Heart left ventricle (tissue), 16 donors: ENCODE measurements at regions not wholly inside any gene's neighbourhood (a gene's known extent, or its start where the extent isn't known, plus 50 kb on each side); places are given as distances from the start of the nearest gene placed in this dataset.
A peak's percentile ranks its signal among the peaks of the same experiment; 100 is the strongest.

ENCODE experiments used
- ATAC-seq, 4 donors: fragments of 200-7000 bp; cut with Tn5 transposase; one replicate each; pipeline ENCODE4 v1.9.1; 2020 to 2022; ENCODE audit warnings: moderate library complexity in 4 of 4, mild to moderate bottlenecking in 3 of 4, moderate number of reproducible peaks in 1 of 4
- DNase-seq, 5 donors: peaks; one replicate each; pipeline ENCODE4 v3.0.0-alpha.2; 2020
- H3K27ac ChIP-seq, 12 donors: fragments of 200-600 bp; sonication (generic) in 4 of 12; one replicate each; pipeline versions ENCODE4 v1.5.0 to v1.8.0; 2016 to 2022; ENCODE audit warnings: mild to moderate bottlenecking in 2 of 12
- H3K27me3 ChIP-seq, 9 donors: fragments of 200-600 bp; sonication (generic) in 2 of 9; one replicate each; pipeline versions ENCODE4 v1.5.1 to v1.8.0; 2016 to 2022; ENCODE audit warnings: mild to moderate bottlenecking in 3 of 9
- H3K36me3 ChIP-seq, 9 donors: fragments of 200-600 bp; sonication (generic) in 2 of 9; one replicate each; pipeline versions ENCODE4 v1.5.0 to v1.8.0; 2018 to 2022; ENCODE audit warnings: mild to moderate bottlenecking in 2 of 9
- H3K4me1 ChIP-seq, 12 donors: fragments of 200-600 bp; sonication (generic) in 4 of 12; one replicate each; pipeline versions ENCODE4 v1.5.0 to v1.8.0; 2016 to 2022; ENCODE audit warnings: mild to moderate bottlenecking in 3 of 12
- H3K4me3 ChIP-seq, 12 donors: fragments of 200-600 bp; sonication (generic) in 4 of 12; one replicate each; pipeline versions ENCODE4 v1.5.0 to v1.8.0; 2017 to 2022; ENCODE audit warnings: mild to moderate bottlenecking in 9 of 12, moderate library complexity in 4 of 12
- H3K9me3 ChIP-seq, 12 donors: fragments of 200-600 bp; sonication (generic) in 4 of 12; one replicate each; pipeline versions ENCODE4 v1.5.0 to v1.8.0; 2016 to 2022; ENCODE audit warnings: mild to moderate bottlenecking in 1 of 12
- POLR2A ChIP-seq, 2 donors: fragments of 450-650 bp; IDR thresholded peaks; one replicate each; pipeline ENCODE4 v1.6.1; 2017; ENCODE audit warnings: antibody characterized with exemption in 2 of 2, mild to moderate bottlenecking in 2 of 2, moderate library complexity in 2 of 2
- WGBS, 4 donors: extraction: QIAGEN DNeasy Blood & Tissue Kit in 2 of 4; methylation state at CpG; one replicate each; pipeline versions ENCODE4 v1.1.5 to v1.1.7; 2013 to 2018; 5-methylcytosine and 5-hydroxymethylcytosine counted together
- intact Hi-C, 10 donors: fragments of 100-400 bp; cut with DNase I; formaldehyde crosslinking; loops; one replicate each; pipeline versions ENCODE4 v1.11.1 to v1.14.2; 2022
- TF ChIP-seq, protein P1 (sequence below), 12 donors: fragments of 200-600 bp; sonication (generic) in 4 of 12; IDR thresholded peaks; one replicate each; pipeline versions ENCODE4 v1.5.0 to v1.8.0; 2018 to 2022; ENCODE audit warnings: antibody characterized with exemption in 12 of 12, mild to moderate bottlenecking in 5 of 12
- donor health status: ischemic (EF 13 %, LVEDD 7.1; RV severe dilation, severe dysfunction).
- donor health status: healthy with polysubstance abuse.
- donor health status: DM: no; HTN: yes; CAD: no.
- donor health status: DM: no; HTN: no; CAD: no.
- donor health status: ischemic (EF 25% LVEDD 6.9; RV normal size, moderate dysfunction).
- donor health status: ischemic (EF 25% LVEDD 5.7; RV mildly dilated, moderate dysfunction).
- donor health status: healthy.
- donor health status: DM: yes; HTN: yes; CAD: no.
- donor health status: ischemic (EF 35%, LVEDD 5.7; RV mildly dilated, moderate dysfunction).
- donor health status: nonischemic (EF 11% LVEDD 7.7; RV severe dilation, severe dysfunction).
- donor health status: DM: yes; HTN: yes; CAD: no.
- donor health status: PGD.
- donor health status: ischemic (EF 29% LVEDD 5.4; RV normal size, mild dysfunction).
- donor health status: nonischemic (EF 23%, LVEDD 6.1; RV moderate dilation, normal function).

- Histone ChIP-seq H3K4me1 (peaks cover 0 to 19% (median 8%) of the 10 kb centered on the region in 12 donors), H3K36me3 (no peaks in the 10 kb centered on the region), H3K9me3 (no peaks in the 10 kb centered on the region), H3K27me3 (no peaks in the 10 kb centered on the region), H3K27ac (no peak overlapping the region), H3K4me3 (no peak overlapping the region)
- DNase-seq = no peak
- 83 to 89% (median 84%) methylated on average over 3 of the region's 3 CpGs for WGBS, 4 donors
- TF ChIP-seq, protein P1, sequence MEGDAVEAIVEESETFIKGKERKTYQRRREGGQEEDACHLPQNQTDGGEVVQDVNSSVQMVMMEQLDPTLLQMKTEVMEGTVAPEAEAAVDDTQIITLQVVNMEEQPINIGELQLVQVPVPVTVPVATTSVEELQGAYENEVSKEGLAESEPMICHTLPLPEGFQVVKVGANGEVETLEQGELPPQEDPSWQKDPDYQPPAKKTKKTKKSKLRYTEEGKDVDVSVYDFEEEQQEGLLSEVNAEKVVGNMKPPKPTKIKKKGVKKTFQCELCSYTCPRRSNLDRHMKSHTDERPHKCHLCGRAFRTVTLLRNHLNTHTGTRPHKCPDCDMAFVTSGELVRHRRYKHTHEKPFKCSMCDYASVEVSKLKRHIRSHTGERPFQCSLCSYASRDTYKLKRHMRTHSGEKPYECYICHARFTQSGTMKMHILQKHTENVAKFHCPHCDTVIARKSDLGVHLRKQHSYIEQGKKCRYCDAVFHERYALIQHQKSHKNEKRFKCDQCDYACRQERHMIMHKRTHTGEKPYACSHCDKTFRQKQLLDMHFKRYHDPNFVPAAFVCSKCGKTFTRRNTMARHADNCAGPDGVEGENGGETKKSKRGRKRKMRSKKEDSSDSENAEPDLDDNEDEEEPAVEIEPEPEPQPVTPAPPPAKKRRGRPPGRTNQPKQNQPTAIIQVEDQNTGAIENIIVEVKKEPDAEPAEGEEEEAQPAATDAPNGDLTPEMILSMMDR (IDR thresholded peaks at IDR 0.05) = no peak
- no peak for TF ChIP-seq POLR2A (IDR thresholded peaks at IDR 0.05)
- ATAC-seq = no peak
- intact Hi-C loops = no loop called here
These were observed 350.0 kb downstream of the KCNJ2 start for GRCh38 chr17:70519300-70519699.

DNA sequence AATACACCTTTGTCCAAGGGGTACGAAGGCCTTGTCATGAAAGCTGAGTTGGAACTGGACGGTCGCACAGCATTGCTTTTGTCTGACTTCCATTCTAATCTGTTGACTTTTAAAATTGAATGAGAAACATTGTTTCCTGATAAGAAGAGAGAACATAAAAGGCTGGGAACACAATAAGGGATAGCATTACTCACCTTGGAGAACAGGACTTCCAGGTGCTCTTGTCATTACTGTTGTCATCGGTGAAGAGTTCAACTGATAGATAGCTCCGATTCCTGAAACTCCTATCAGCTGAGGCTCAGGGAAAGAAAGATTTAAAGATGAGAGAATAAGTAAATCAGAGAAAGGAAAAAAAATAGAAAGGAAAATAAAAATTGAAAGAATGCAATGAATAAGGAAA is 351.1 kb downstream of the KCNJ2 start:
- H3K4me3 ChIP-seq = no peak overlapping the region
- WGBS, 4 donors = 59 to 68% (median 65%) methylated on average over 5 of the region's 5 CpGs
- peak overlapping the region in 1 of 12 donors; percentile 80 for H3K27ac ChIP-seq
- TF ChIP-seq, protein P1 (IDR thresholded peaks at IDR 0.05) = no peak
- no peak for TF ChIP-seq POLR2A (IDR thresholded peaks at IDR 0.05)
- peaks cover 0 to 20% (median 8%) of the 10 kb centered on the region in 12 donors for H3K4me1 ChIP-seq
- no peaks in the 10 kb centered on the region for H3K27me3 ChIP-seq
- H3K36me3 ChIP-seq = no peaks in the 10 kb centered on the region
- intact Hi-C loops = loop anchor here in 4 of 10 donors (5.0 to 10.0 kb wide), 3 partner anchors 46 to 208 kb away; no protein-coding TSS in a partner anchor
- no peak for ATAC-seq
- DNase-seq = no peak
- no peaks in the 10 kb centered on the region for H3K9me3 ChIP-seq

DNA sequence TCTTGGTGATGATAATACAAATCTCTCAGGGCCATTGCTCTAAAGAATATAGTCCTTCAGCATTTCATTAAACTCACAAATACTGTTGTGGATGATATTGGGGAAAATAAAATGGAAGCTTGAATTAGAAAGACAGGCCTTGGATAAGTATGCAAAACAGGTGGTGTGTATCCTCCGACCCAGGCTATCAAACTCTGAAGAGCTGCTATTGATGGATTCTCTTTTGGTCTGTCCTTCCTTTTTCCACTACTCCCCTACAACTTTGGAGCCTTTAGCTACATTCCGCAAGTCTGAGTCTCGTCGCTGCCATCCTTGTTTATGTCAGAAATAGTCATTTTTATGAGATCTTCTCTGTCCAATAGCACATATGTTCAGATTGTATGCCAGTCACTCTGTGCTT is 351.6 kb downstream of the KCNJ2 start:
- WGBS, 4 donors = 69 to 78% (median 76%) methylated on average over 4 of the region's 4 CpGs
- TF ChIP-seq, protein P1 (IDR thresholded peaks at IDR 0.05) = no peak
- TF ChIP-seq POLR2A (IDR thresholded peaks at IDR 0.05) = no peak
- no peaks in the 10 kb centered on the region for H3K27me3 ChIP-seq
- peak overlapping the region in 4 of 12 donors; percentile 64 to 80 (median 66) for H3K27ac ChIP-seq
- no peaks in the 10 kb centered on the region for H3K9me3 ChIP-seq
- peaks cover 0 to 20% (median 8%) of the 10 kb centered on the region in 12 donors for H3K4me1 ChIP-seq
- DNase-seq = no peak
- H3K4me3 ChIP-seq = no peak overlapping the region
- H3K36me3 ChIP-seq = no peaks in the 10 kb centered on the region
- no peak for ATAC-seq
- intact Hi-C loops = loop anchor here in 4 of 10 donors (5.0 to 10.0 kb wide), 3 partner anchors 46 to 209 kb away; no protein-coding TSS in a partner anchor

GRCh38 chr17:70521821-70522256 is 352.5 kb downstream of the KCNJ2 start:
- intact Hi-C loops = loop anchor here in 4 of 10 donors (5.0 to 10.0 kb wide), 3 partner anchors 47 to 210 kb away; no protein-coding TSS in a partner anchor

More at GRCh38 chr17:70521821-70522256, 352.5 kb downstream of the KCNJ2 start:
- peak in 4 of 5 donors; percentile 64 to 79 (median 70) for DNase-seq
- Histone ChIP-seq H3K4me1 (peaks cover 0 to 27% (median 8%) of the 10 kb centered on the region in 12 donors), H3K27me3 (no peaks in the 10 kb centered on the region), H3K36me3 (no peaks in the 10 kb centered on the region), H3K9me3 (no peaks in the 10 kb centered on the region), H3K27ac (peak overlapping the region in 9 of 12 donors; percentile 14 to 80 (median 53)), H3K4me3 (peak overlapping the region in 1 of 12 donors; percentile 3)
- peak; percentile 52 to 92 (median 87) for ATAC-seq
- no peak for TF ChIP-seq POLR2A (IDR thresholded peaks at IDR 0.05)
- TF ChIP-seq, protein P1 (IDR thresholded peaks at IDR 0.05) = no peak
- 0 to 3% (median 3%) methylated on average over 3 of the region's 3 CpGs for WGBS, 4 donors
